ENCODE measurements at regions not wholly inside any gene's neighbourhood (a gene's known extent, or its start where the extent isn't known, plus 50 kb on each side); places are given as distances from the start of the nearest gene placed in this dataset.

- no peak for TF ChIP-seq CTCF (IDR thresholded peaks at IDR 0.05)
- TF ChIP-seq POLR2A (IDR thresholded peaks at IDR 0.05): no peak
Observed at GRCh38 chr6:98352348-98352747, 482.0 kb upstream of the POU3F2 start.
